ENCODE measurements at regions not wholly inside any gene's neighbourhood (a gene's known extent, or its start where the extent isn't known, plus 50 kb on each side); places are given as distances from the start of the nearest gene placed in this dataset.

DNA sequence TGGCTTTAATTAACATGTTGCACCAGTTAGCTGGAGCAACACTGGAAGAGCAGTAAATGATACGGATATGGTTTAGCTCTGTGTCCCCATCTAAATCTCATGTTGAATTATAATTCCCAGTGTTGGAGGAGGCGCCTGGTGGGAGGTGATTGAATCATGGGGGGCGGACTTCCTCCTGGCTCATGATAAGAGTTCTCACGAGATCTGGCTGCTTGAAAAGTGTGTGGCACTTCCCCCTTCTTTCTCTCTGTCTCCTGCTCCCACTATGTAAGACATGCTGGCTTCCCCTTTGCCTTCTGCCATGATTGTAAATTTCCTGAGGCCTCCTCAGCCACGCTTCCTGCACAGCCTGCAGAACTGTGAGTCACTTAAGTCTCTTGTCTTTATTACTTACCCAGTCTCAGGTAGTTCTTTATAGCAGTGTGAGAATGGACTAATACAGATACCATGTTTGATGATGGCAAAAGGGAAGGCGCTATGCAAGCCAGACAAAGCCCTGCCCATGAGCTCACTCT, 963.6 kb downstream of the SOCS6 start:
- TF ChIP-seq CTCF (IDR thresholded peaks at IDR 0.05) (no peak), POLR2A (IDR thresholded peaks at IDR 0.05) (no peak), EP300 (IDR thresholded peaks at IDR 0.05) (no peak)

Measured in tibial nerve (tissue), 4 donors.